GM12878 (cell line): ENCODE measurements at regions not wholly inside any gene's neighbourhood (a gene's known extent, or its start where the extent isn't known, plus 50 kb on each side); places are given as distances from the start of the nearest gene placed in this dataset.

Source experiments
- ATAC-seq: fragments of 200-7000 bp; cut with Tn5 transposase; 3 replicates; pipeline ENCODE4 v1.9.1; 2020; ENCODE audit warnings: mild to moderate bottlenecking, moderate library complexity
- BruUV-seq: library from RNA; stranded (reverse); fragments of 400-500 nt; replicated peaks from 2 replicates; lab custom pipeline; 2021; lab: Mats Ljungman, UMichigan
- CTCF ChIA-PET: fragments of 300-600 bp; sonication (Branson Sonifier 250); formaldehyde crosslinking; extraction: SDS; loops from one replicate; lab custom pipeline; 2021; ENCODE audit warnings: inconsistent platforms; lab: Yijun Ruan, JAX
- POLR2A ChIA-PET: fragments of 350-600 bp; formaldehyde crosslinking; extraction: SDS; loops from one replicate; lab custom pipeline; 2021; ENCODE audit warnings: inconsistent platforms; lab: Charles Lee
- RAD21 ChIA-PET: fragments of 300-600 bp; sonication (Branson Sonifier 250); formaldehyde crosslinking; loops from one replicate; lab custom pipeline; 2023; ENCODE audit warnings: antibody characterized with exemption; ENCODE audit not compliant: unreplicated experiment; lab: Charles Lee
- SMC1A ChIA-PET: fragments of 300-600 bp; sonication (Branson Sonifier 250); formaldehyde crosslinking; loops from one replicate; lab custom pipeline; 2023; ENCODE audit not compliant: unreplicated experiment, uncharacterized antibody; lab: Charles Lee
- DNase-seq: peaks from one replicate; pipeline ENCODE4 v3.0.0-alpha.2; 2011; ENCODE audit warnings: low read depth, low spot score
- FAIRE-seq: peaks from 3 replicates; lab custom pipeline; 2011; peaks lifted over from hg19 to GRCh38; lab: Jason Lieb, UNC
- H2AFZ ChIP-seq: 2 replicates; pipeline ENCODE4 v1.6.0; 2011; ENCODE audit warnings: low read depth, low read length, control low read depth; ENCODE audit not compliant: control insufficient read depth
- H3K27ac ChIP-seq: 2 replicates; pipeline ENCODE4 v1.5.1; 2011; ENCODE audit warnings: control low read depth; ENCODE audit not compliant: control insufficient read depth, insufficient read depth
- H3K27me3 ChIP-seq, 2 experiments: replicated peaks in 1 of 2; 2 replicates each; pipeline versions ENCODE4 v1.6.0 to v1.6.1; 2011; ENCODE audit warnings: low read length in 1 of 2; ENCODE audit not compliant: control insufficient read depth in 2 of 2, insufficient read depth in 2 of 2
- H3K36me3 ChIP-seq, 2 experiments: 2 replicates each; pipeline ENCODE4 v1.5.1; 2011; ENCODE audit warnings: low read length in 1 of 2; ENCODE audit not compliant: control insufficient read depth in 2 of 2, insufficient read depth in 2 of 2
- H3K4me1 ChIP-seq: 2 replicates; pipeline ENCODE4 v1.6.1; 2011; ENCODE audit warnings: mild to moderate bottlenecking, low read length, moderate library complexity, mixed read lengths; ENCODE audit not compliant: control insufficient read depth, insufficient read depth
- H3K4me2 ChIP-seq: 2 replicates; pipeline ENCODE4 v1.6.0; 2011; ENCODE audit warnings: control low read depth; ENCODE audit not compliant: control insufficient read depth, insufficient read depth
- H3K4me3 ChIP-seq: fragments of 200-600 bp; sonication (generic); 2 replicates; pipeline ENCODE4 v1.5.1; 2016
- H3K79me2 ChIP-seq: 2 replicates; pipeline ENCODE4 v1.6.0; 2011; ENCODE audit warnings: low read length; ENCODE audit not compliant: control insufficient read depth, insufficient read depth
- H3K9ac ChIP-seq: 2 replicates; pipeline ENCODE4 v1.8.0; 2011; ENCODE audit warnings: low read length, control low read depth, mixed read lengths; ENCODE audit not compliant: control insufficient read depth, insufficient read depth
- H3K9me3 ChIP-seq: replicated peaks from 3 replicates; pipeline ENCODE4 v1.5.1; 2011; ENCODE audit warnings: mild to moderate bottlenecking, low read length; ENCODE audit not compliant: control insufficient read depth, insufficient read depth
- H4K20me1 ChIP-seq: 2 replicates; pipeline ENCODE4 v1.6.0; 2011; ENCODE audit not compliant: control insufficient read depth, insufficient read depth
- CHD1 ChIP-seq: IDR thresholded peaks from 2 replicates; pipeline ENCODE4 v1.6.1; 2012; ENCODE audit warnings: low read depth, low read length, improper control_type of control experiment
- E4F1 ChIP-seq: fragments of 450-650 bp; IDR thresholded peaks from 2 replicates; pipeline ENCODE4 v1.6.1; 2018; ENCODE audit warnings: borderline replicate concordance, mild to moderate bottlenecking; ENCODE audit not compliant: partially characterized antibody
- LARP7 ChIP-seq: fragments of 450-650 bp; IDR thresholded peaks from 2 replicates; pipeline ENCODE4 v1.6.1; 2017; ENCODE audit warnings: mild to moderate bottlenecking
- MAX ChIP-seq: IDR thresholded peaks from 2 replicates; pipeline ENCODE4 v1.6.1; 2012; ENCODE audit warnings: low read depth, low read length, improper control_type of control experiment
- MEF2A ChIP-seq: IDR thresholded peaks from 2 replicates; pipeline ENCODE4 v1.6.1; 2011; ENCODE audit warnings: low read depth, mild to moderate bottlenecking, low read length, moderate library complexity; ENCODE audit not compliant: insufficient read depth
- POLR2A ChIP-seq: IDR thresholded peaks from 2 replicates; pipeline ENCODE4 v1.6.1; 2011; ENCODE audit warnings: low read depth, mild to moderate bottlenecking, low read length
- TBL1XR1 ChIP-seq: IDR thresholded peaks from 2 replicates; pipeline ENCODE4 v1.6.1; 2012; ENCODE audit warnings: low read depth, low read length, improper control_type of control experiment
- TCF7 ChIP-seq: IDR thresholded peaks from 2 replicates; pipeline ENCODE4 v1.6.1; 2014; ENCODE audit warnings: antibody characterized with exemption, borderline replicate concordance
- USF2 ChIP-seq: IDR thresholded peaks from 2 replicates; pipeline ENCODE4 v1.6.1; 2011; ENCODE audit warnings: low read depth, low read length, improper control_type of control experiment, borderline replicate concordance
- ZSCAN29 ChIP-seq: fragments of 450-650 bp; IDR thresholded peaks from 2 replicates; pipeline ENCODE4 v1.6.1; 2017; ENCODE audit warnings: mild to moderate bottlenecking, moderate library complexity
- WGBS: methylation state at CpG from one replicate; pipeline ENCODE4 v1.1.6; 2016; ENCODE audit warnings: low lambda C conversion rate; ENCODE audit not compliant: insufficient replicate concordance, insufficient coverage; ENCODE audit errors: missing lambda C conversion rate; 5-methylcytosine and 5-hydroxymethylcytosine counted together
- in situ Hi-C: fragments of 300-500 bp; cut with MboI; formaldehyde crosslinking; loops from 9 replicates; pipeline ENCODE4 v1.14.3; 2018; ENCODE audit warnings: mixed read lengths
- intact Hi-C: fragments of 100-400 bp; cut with micrococcal nuclease; formaldehyde crosslinking; loops from one replicate; pipeline ENCODE4 v1.14.2; 2022; ENCODE audit not compliant: unreplicated experiment

GRCh38 chr5:98458726-98459125 lies 314.7 kb upstream of the RGMB start:
- H3K27ac ChIP-seq: no peak overlapping the region
- no peaks in the 10 kb centered on the region for H3K79me2 ChIP-seq
- TF ChIP-seq TBL1XR1 (no peak), LARP7 (no peak), MAX (no peak), ZSCAN29 (no peak), E4F1 (no peak), POLR2A (no peak)
- in situ Hi-C loops: no loop called here
- no peaks in the 10 kb centered on the region for H3K27me3 ChIP-seq
- no peak for ATAC-seq
- no peak overlapping the region for H3K4me3 ChIP-seq
- no peaks in the 10 kb centered on the region for H3K9me3 ChIP-seq
- no TSS peak for BruUV-seq
- ChIA-PET SMC1A (no interaction called here), CTCF (interaction anchor here (0.7 to 1.0 kb wide), 2 partner anchors 31 to 855 kb away, joined by 3 read pairs; no protein-coding TSS in a partner anchor), RAD21 (no interaction called here), POLR2A (no interaction called here)
- intact Hi-C loops: no loop called here
- no peaks in the 10 kb centered on the region for H3K4me1 ChIP-seq
- H3K9ac ChIP-seq: no peak overlapping the region
- no peaks in the 10 kb centered on the region for H4K20me1 ChIP-seq
- no peak for FAIRE-seq
- H2AFZ ChIP-seq: no peak overlapping the region
- no peaks in the 10 kb centered on the region for H3K36me3 ChIP-seq
- DNase-seq: no peak
- no peak overlapping the region for H3K4me2 ChIP-seq

GRCh38 chr5:98460536-98460935 lies 312.9 kb upstream of the RGMB start:
- 0% methylated on average over 1 of the region's 1 CpG for WGBS
- RAD21 ChIA-PET: no interaction called here

More at GRCh38 chr5:98460536-98460935, 312.9 kb upstream of the RGMB start:
- ChIA-PET CTCF (interaction anchor here (0.5 to 1.0 kb wide), 2 partner anchors 101 to 310 kb away, joined by 3 read pairs; no protein-coding TSS in a partner anchor), POLR2A (no interaction called here), SMC1A (no interaction called here)
- Histone ChIP-seq H3K4me3 (no peak overlapping the region), H3K36me3 (no peaks in the 10 kb centered on the region), H3K27me3 (no peaks in the 10 kb centered on the region), H3K27ac (no peak overlapping the region), H3K9ac (no peak overlapping the region), H3K9me3 (no peaks in the 10 kb centered on the region), H3K4me1 (no peaks in the 10 kb centered on the region), H3K4me2 (no peak overlapping the region), H2AFZ (no peak overlapping the region), H4K20me1 (no peaks in the 10 kb centered on the region), H3K79me2 (no peaks in the 10 kb centered on the region)
- DNase-seq (no peak), FAIRE-seq (no peak), ATAC-seq (no peak)
- no TSS peak for BruUV-seq
- TF ChIP-seq TCF7 (no peak), CHD1 (no peak), MEF2A (no peak), USF2 (no peak)
- intact Hi-C loops: no loop called here
- in situ Hi-C loops: no loop called here
